ENCODE measurements at regions not wholly inside any gene's neighbourhood (a gene's known extent, or its start where the extent isn't known, plus 50 kb on each side); places are given as distances from the start of the nearest gene placed in this dataset.
"Not testable (repeated sequence)": the region's sequence is repeated elsewhere in the genome, so short reads cannot be mapped to it uniquely, and the experiment has no call there.

- Mint-ChIP-seq H3K27me3 (ENCODE audit: low read depth) (peaks cover 41% of the 10 kb centered on the region), H3K36me3 (no peaks in the 10 kb centered on the region), H3K27ac (no peak overlapping the region), H3K9me3 (no peaks in the 10 kb centered on the region), H3K4me1 (no peaks in the 10 kb centered on the region), H3K4me3 (no peak overlapping the region)
- TF ChIP-seq CTCF (IDR thresholded peaks at IDR 0.05; ENCODE audit: unreplicated experiment) = no peak
- no peak for DNase-seq (ENCODE audit: low spot score in 2 of 2, unreplicated experiment in 2 of 2)
Measured at GRCh38 chr3:139127101-139127500, 82.4 kb upstream of the PRR23C start.

GRCh38 chr3:139127629-139128028 is 82.9 kb upstream of the PRR23C start:
- not testable (repeated sequence) for H3K27ac Mint-ChIP-seq; H3K9me3 Mint-ChIP-seq; H3K4me1 Mint-ChIP-seq; H3K4me3 Mint-ChIP-seq; DNase-seq (ENCODE audit: low spot score in 2 of 2, unreplicated experiment in 2 of 2); H3K36me3 Mint-ChIP-seq
- peaks cover 46% of the 10 kb centered on the region for H3K27me3 Mint-ChIP-seq (ENCODE audit: low read depth)

- TF ChIP-seq CTCF (IDR thresholded peaks at IDR 0.05; ENCODE audit: unreplicated experiment) = no peak
- Mint-ChIP-seq H3K36me3 (no peaks in the 10 kb centered on the region), H3K27ac (no peak overlapping the region), H3K4me3 (no peak overlapping the region), H3K27me3 (ENCODE audit: low read depth) (peaks cover 44% of the 10 kb centered on the region), H3K4me1 (no peaks in the 10 kb centered on the region), H3K9me3 (no peaks in the 10 kb centered on the region)
- DNase-seq (ENCODE audit: low spot score in 2 of 2, unreplicated experiment in 2 of 2) = no peak
Measured at GRCh38 chr3:139128803-139129202, 84.1 kb upstream of the PRR23C start.

- Mint-ChIP-seq H3K36me3 (no peaks in the 10 kb centered on the region), H3K4me1 (no peaks in the 10 kb centered on the region), H3K9me3 (no peaks in the 10 kb centered on the region), H3K4me3 (no peak overlapping the region), H3K27me3 (ENCODE audit: low read depth) (peaks cover 41% of the 10 kb centered on the region), H3K27ac (no peak overlapping the region)
- no peak for TF ChIP-seq CTCF (IDR thresholded peaks at IDR 0.05; ENCODE audit: unreplicated experiment)
- no peak for DNase-seq (ENCODE audit: low spot score in 2 of 2, unreplicated experiment in 2 of 2)
Measured at GRCh38 chr3:139129892-139130291, 85.2 kb upstream of the PRR23C start.

- no peaks in the 10 kb centered on the region for H3K4me1 Mint-ChIP-seq
- no peak for TF ChIP-seq CTCF (IDR thresholded peaks at IDR 0.05; ENCODE audit: unreplicated experiment)
Measured at GRCh38 chr3:139130390-139131140, 85.9 kb upstream of the PRR23C start.

GRCh38 chr3:139131951-139132350 is 87.3 kb upstream of the PRR23C start:
- H3K4me1 Mint-ChIP-seq = no peaks in the 10 kb centered on the region
- no peak overlapping the region for H3K4me3 Mint-ChIP-seq
- no peak for DNase-seq (ENCODE audit: low spot score in 2 of 2, unreplicated experiment in 2 of 2)
- no peaks in the 10 kb centered on the region for H3K9me3 Mint-ChIP-seq
- no peak for TF ChIP-seq CTCF (IDR thresholded peaks at IDR 0.05; ENCODE audit: unreplicated experiment)
- no peak overlapping the region for H3K27ac Mint-ChIP-seq
- peaks cover 31% of the 10 kb centered on the region for H3K27me3 Mint-ChIP-seq (ENCODE audit: low read depth)
- H3K36me3 Mint-ChIP-seq = no peaks in the 10 kb centered on the region

More at GRCh38 chr3:139130390-139131140, 85.9 kb upstream of the PRR23C start:
- no peak overlapping the region for H3K4me3 Mint-ChIP-seq
- H3K27me3 Mint-ChIP-seq (ENCODE audit: low read depth) = peaks cover 41% of the 10 kb centered on the region
- no peaks in the 10 kb centered on the region for H3K9me3 Mint-ChIP-seq
- no peaks in the 10 kb centered on the region for H3K36me3 Mint-ChIP-seq
- no peak for DNase-seq (ENCODE audit: low spot score in 2 of 2, unreplicated experiment in 2 of 2)
- H3K27ac Mint-ChIP-seq = no peak overlapping the region

Measured in mesothelial cell of epicardium (in vitro differentiated cells).